ENCODE measurements at regions not wholly inside any gene's neighbourhood (a gene's known extent, or its start where the extent isn't known, plus 50 kb on each side); places are given as distances from the start of the nearest gene placed in this dataset.

GRCh38 chr15:31977138-31977537, 53.2 kb upstream of the CHRNA7 start:
- DNase-seq (ENCODE audit: low read depth) = no peak
- TF ChIP-seq CTCF (conservative IDR thresholded peaks at IDR 0.05; ENCODE audit: low read depth, low read length) = no peak
- H3K4me3 ChIP-seq (ENCODE audit: low read depth, low read length) = no peak overlapping the region

GRCh38 chr15:31977812-31978661, 52.3 kb upstream of the CHRNA7 start:
- peak; percentile 80 for TF ChIP-seq CTCF (conservative IDR thresholded peaks at IDR 0.05; ENCODE audit: low read depth, low read length)
- H3K4me3 ChIP-seq (ENCODE audit: low read depth, low read length) = no peak overlapping the region
- DNase-seq (ENCODE audit: low read depth) = no peak
